Parathyroid adenoma (tissue), 2 donors: ENCODE measurements at regions not wholly inside any gene's neighbourhood (a gene's known extent, or its start where the extent isn't known, plus 50 kb on each side); places are given as distances from the start of the nearest gene placed in this dataset.

Experiments used
- H2AFZ ChIP-seq: fragments of 300-600 bp; sonication (generic); one replicate; pipeline ENCODE4 v1.7.0; 2017; ENCODE audit warnings: antibody characterized with exemption, mild to moderate bottlenecking
- H3K27ac ChIP-seq: fragments of 300-600 bp; sonication (generic); one replicate; pipeline ENCODE4 v1.7.0; 2017
- H3K27me3 ChIP-seq: fragments of 300-600 bp; sonication (generic); one replicate; pipeline ENCODE4 v1.7.0; 2017; ENCODE audit warnings: low read length; ENCODE audit not compliant: control insufficient read depth, insufficient read depth
- H3K36me3 ChIP-seq: fragments of 300-600 bp; sonication (generic); one replicate; pipeline ENCODE4 v1.7.0; 2017; ENCODE audit warnings: low read length; ENCODE audit not compliant: control insufficient read depth, insufficient read depth
- H3K4me1 ChIP-seq: fragments of 300-600 bp; sonication (generic); one replicate; pipeline ENCODE4 v1.7.0; 2017; ENCODE audit warnings: control low read depth
- H3K4me2 ChIP-seq: fragments of 300-600 bp; sonication (generic); one replicate; pipeline ENCODE4 v1.7.0; 2017; ENCODE audit warnings: low read length
- H3K4me3 ChIP-seq: fragments of 300-600 bp; sonication (generic); one replicate; pipeline ENCODE4 v1.7.0; 2017; ENCODE audit warnings: low read depth, low read length
- H3K79me2 ChIP-seq: fragments of 300-600 bp; sonication (generic); one replicate; pipeline ENCODE4 v1.7.0; 2017; ENCODE audit warnings: control low read depth
- H3K9ac ChIP-seq: fragments of 300-600 bp; sonication (generic); one replicate; pipeline ENCODE4 v1.7.0; 2017; ENCODE audit warnings: mild to moderate bottlenecking
- H3K9me3 ChIP-seq: fragments of 300-600 bp; sonication (generic); one replicate; pipeline ENCODE4 v1.7.0; 2017; ENCODE audit warnings: low read length; ENCODE audit not compliant: control insufficient read depth
- CTCF ChIP-seq: fragments of 300-600 bp; sonication (generic); IDR thresholded peaks from one replicate; pipeline ENCODE4 v1.7.0; 2017; ENCODE audit warnings: antibody characterized with exemption, mild to moderate bottlenecking
- donor health status: primary hyperparathyroidism.

- TF ChIP-seq CTCF = no peak
- H3K4me3 ChIP-seq = no peak overlapping the region
- no peaks in the 10 kb centered on the region for H3K79me2 ChIP-seq
- no peaks in the 10 kb centered on the region for H3K4me1 ChIP-seq
- H3K27me3 ChIP-seq = no peaks in the 10 kb centered on the region
- no peak overlapping the region for H3K4me2 ChIP-seq
- no peak overlapping the region for H3K27ac ChIP-seq
- H3K36me3 ChIP-seq = no peaks in the 10 kb centered on the region
- H2AFZ ChIP-seq = no peak overlapping the region
- no peaks in the 10 kb centered on the region for H3K9me3 ChIP-seq
- no peak overlapping the region for H3K9ac ChIP-seq
These were observed 172.7 kb upstream of the ARHGAP24 start for GRCh38 chr4:85302193-85302736.

GRCh38 chr4:85302756-85303155 lies 172.2 kb upstream of the ARHGAP24 start:
- Histone ChIP-seq H2AFZ (no peak overlapping the region), H3K79me2 (no peaks in the 10 kb centered on the region), H3K4me1 (no peaks in the 10 kb centered on the region), H3K9me3 (no peaks in the 10 kb centered on the region), H3K36me3 (no peaks in the 10 kb centered on the region), H3K9ac (no peak overlapping the region), H3K27ac (no peak overlapping the region), H3K4me3 (no peak overlapping the region), H3K27me3 (no peaks in the 10 kb centered on the region), H3K4me2 (no peak overlapping the region)
- no peak for TF ChIP-seq CTCF

GRCh38 chr4:85318415-85318814 lies 156.5 kb upstream of the ARHGAP24 start:
- H3K4me2 ChIP-seq = no peak overlapping the region
- H3K9me3 ChIP-seq = no peaks in the 10 kb centered on the region
- no peak overlapping the region for H2AFZ ChIP-seq
- H3K27me3 ChIP-seq = no peaks in the 10 kb centered on the region
- no peak overlapping the region for H3K4me3 ChIP-seq
- H3K4me1 ChIP-seq = no peaks in the 10 kb centered on the region
- TF ChIP-seq CTCF = no peak
- H3K27ac ChIP-seq = no peak overlapping the region
- H3K9ac ChIP-seq = no peak overlapping the region
- H3K36me3 ChIP-seq = no peaks in the 10 kb centered on the region
- no peaks in the 10 kb centered on the region for H3K79me2 ChIP-seq

GRCh38 chr4:85358831-85359230 lies 116.1 kb upstream of the ARHGAP24 start:
- Histone ChIP-seq H3K4me2 (no peak overlapping the region), H3K4me3 (no peak overlapping the region), H3K36me3 (no peaks in the 10 kb centered on the region), H3K27me3 (no peaks in the 10 kb centered on the region), H3K27ac (no peak overlapping the region), H3K4me1 (no peaks in the 10 kb centered on the region), H3K79me2 (no peaks in the 10 kb centered on the region), H3K9ac (no peak overlapping the region), H2AFZ (no peak overlapping the region), H3K9me3 (no peaks in the 10 kb centered on the region)
- TF ChIP-seq CTCF = no peak

- Histone ChIP-seq H2AFZ (no peak overlapping the region), H3K4me3 (no peak overlapping the region), H3K9me3 (no peaks in the 10 kb centered on the region), H3K27me3 (no peaks in the 10 kb centered on the region), H3K9ac (no peak overlapping the region), H3K27ac (no peak overlapping the region), H3K4me1 (no peaks in the 10 kb centered on the region), H3K36me3 (no peaks in the 10 kb centered on the region), H3K79me2 (no peaks in the 10 kb centered on the region), H3K4me2 (no peak overlapping the region)
- no peak for TF ChIP-seq CTCF
These were observed 112.4 kb upstream of the ARHGAP24 start for GRCh38 chr4:85362550-85362949.
